Psoas muscle (tissue), 7 donors: ENCODE measurements at regions not wholly inside any gene's neighbourhood (a gene's known extent, or its start where the extent isn't known, plus 50 kb on each side); places are given as distances from the start of the nearest gene placed in this dataset.

Source experiments
- ATAC-seq, 4 donors: fragments of 200-7000 bp; cut with Tn5 transposase; one replicate each; pipeline ENCODE4 v1.9.1; 2020; ENCODE audit warnings: moderate library complexity in 3 of 4, mild to moderate bottlenecking in 2 of 4
- DNase-seq, 2 donors: peaks; one replicate each; pipeline ENCODE4 v3.0.0-alpha.2; 2020
- H3K27ac ChIP-seq: fragments of 200-600 bp; one replicate; pipeline ENCODE4 v1.8.0; 2022
- H3K27me3 ChIP-seq, 3 donors: fragments of 200-600 bp in 1 of 3; one replicate each; pipeline versions ENCODE4 v1.6.1 to v1.8.0; 2013 to 2022; ENCODE audit warnings: low read length in 2 of 3, mild to moderate bottlenecking in 2 of 3, moderate library complexity in 1 of 3; ENCODE audit not compliant: insufficient read depth in 3 of 3
- H3K36me3 ChIP-seq, 2 donors: fragments of 200-600 bp in 1 of 2; one replicate each; pipeline versions ENCODE4 v1.6.1 to v1.8.0; 2013 to 2022; ENCODE audit warnings: low read depth in 1 of 2, mild to moderate bottlenecking in 1 of 2, moderate library complexity in 1 of 2; ENCODE audit not compliant: insufficient read depth in 1 of 2
- H3K4me1 ChIP-seq: fragments of 200-600 bp; one replicate; pipeline ENCODE4 v1.8.0; 2022
- H3K4me3 ChIP-seq: fragments of 200-600 bp; one replicate; pipeline ENCODE4 v1.8.0; 2022; ENCODE audit warnings: mild to moderate bottlenecking
- H3K9me3 ChIP-seq: fragments of 200-600 bp; one replicate; pipeline ENCODE4 v1.8.0; 2022
- CTCF ChIP-seq: fragments of 200-600 bp; IDR thresholded peaks from one replicate; pipeline ENCODE4 v1.8.0; 2022; ENCODE audit warnings: antibody characterized with exemption
- WGBS, 3 donors: extraction: QIAGEN DNeasy Blood & Tissue Kit; methylation state at CpG; one replicate each; pipeline versions ENCODE4 v1.1.6 to v1.1.7; 2013; 5-methylcytosine and 5-hydroxymethylcytosine counted together
- intact Hi-C, 2 donors: fragments of 100-400 bp; cut with DNase I; formaldehyde crosslinking; loops; one replicate each; pipeline versions ENCODE4 v1.11.0 to v1.14.2; 2022
- donor health status: healthy with polysubstance abuse.
- donor health status: DM: no; HTN: no; CAD: no; lungs with moderate emphysema.
- donor health status: Bipolar disorder and iron deficiency.
- donor health status: healthy.
- donor health status: DM: yes; HTN: yes; CAD: no.
- donor health status: DM: no; HTN: no; CAD: no.
- donor health status: DM: yes; HTN: yes; CAD: no.

DNA sequence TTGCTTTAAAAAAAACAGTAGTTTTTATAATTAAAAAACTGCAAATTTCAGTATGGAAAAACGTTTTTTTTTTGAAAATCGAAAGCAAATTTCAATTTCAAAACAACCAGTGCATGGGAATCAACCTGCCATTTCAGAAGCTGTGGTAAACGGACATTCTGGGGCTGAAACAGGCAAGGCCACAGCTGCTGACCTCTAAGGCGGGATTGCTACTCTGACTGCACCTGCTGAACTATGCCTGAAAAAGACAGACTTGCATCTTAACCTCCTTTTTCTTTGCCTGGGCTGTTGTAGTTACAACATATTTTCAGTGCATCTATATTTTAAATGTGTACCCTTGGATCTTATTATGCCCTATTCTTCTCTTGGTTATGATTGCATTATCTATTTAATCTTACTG, 303.0 kb upstream of the SP8 start:
- ATAC-seq (no peak), DNase-seq (no peak)
- Histone ChIP-seq H3K27ac (no peak overlapping the region), H3K9me3 (no peaks in the 10 kb centered on the region), H3K4me3 (no peak overlapping the region), H3K36me3 (no peaks in the 10 kb centered on the region), H3K4me1 (no peaks in the 10 kb centered on the region), H3K27me3 (peaks cover 0 to 2% (median 1%) of the 10 kb centered on the region in 3 donors)
- TF ChIP-seq CTCF: no peak
- WGBS, 3 donors: 42 to 47% (median 47%) methylated on average over 4 of the region's 4 CpGs
- intact Hi-C loops: no loop called here

DNA sequence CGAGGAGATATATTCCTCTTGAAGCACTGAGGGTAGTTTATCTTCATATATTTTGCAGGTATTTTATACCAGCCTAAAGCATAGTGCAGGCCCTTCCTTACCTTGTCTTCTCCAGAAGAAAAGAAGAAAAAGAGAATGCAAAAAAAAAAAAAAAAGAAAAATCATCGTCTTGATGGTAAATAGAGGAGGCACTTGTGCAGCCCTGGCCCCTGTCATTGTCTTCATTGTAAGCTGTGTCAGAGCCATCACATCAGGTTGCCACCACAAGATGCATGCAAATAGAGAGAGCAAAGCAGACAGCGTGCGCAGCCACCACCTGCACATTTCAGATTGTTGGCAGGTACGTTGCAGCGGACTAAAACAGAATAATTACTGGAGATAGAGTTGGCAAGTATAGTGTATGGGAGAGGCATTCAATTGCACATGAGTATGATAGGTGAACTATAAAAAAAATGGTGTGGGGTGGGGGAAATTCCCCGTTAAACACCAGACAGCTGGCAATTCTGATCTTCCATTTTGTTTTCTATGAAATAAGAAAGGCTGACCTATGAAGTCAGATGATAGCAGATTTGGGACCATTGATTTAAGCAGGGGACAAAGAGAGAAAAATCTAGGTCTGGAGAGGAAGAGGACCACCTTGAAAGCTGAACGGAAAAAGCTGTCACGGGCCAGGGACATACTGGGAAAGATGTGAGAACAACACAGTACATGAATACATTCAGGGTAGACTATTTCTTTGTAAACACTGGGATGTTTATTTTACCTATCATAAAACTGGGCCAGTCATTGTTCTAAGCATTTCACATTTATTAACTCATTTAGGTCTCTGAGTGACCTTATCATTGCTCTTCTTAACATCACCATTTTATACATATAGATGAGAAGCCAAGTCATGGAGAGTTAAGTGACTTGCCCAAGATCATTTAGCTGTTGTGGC, 306.3 kb upstream of the SP8 start:
- Histone ChIP-seq H3K27me3 (peaks cover 0 to 2% (median 0%) of the 10 kb centered on the region in 3 donors), H3K4me1 (no peaks in the 10 kb centered on the region), H3K27ac (no peak overlapping the region), H3K9me3 (no peaks in the 10 kb centered on the region), H3K4me3 (no peak overlapping the region), H3K36me3 (no peaks in the 10 kb centered on the region)
- 82 to 88% (median 83%) methylated on average over 9 of the region's 9 CpGs for WGBS, 3 donors
- no peak for DNase-seq
- no peak for ATAC-seq
- intact Hi-C loops: no loop called here
- TF ChIP-seq CTCF: no peak

GRCh38 chr7:21094589-21094988, 307.9 kb upstream of the SP8 start:
- Histone ChIP-seq H3K4me1 (no peaks in the 10 kb centered on the region), H3K9me3 (no peaks in the 10 kb centered on the region), H3K27ac (no peak overlapping the region), H3K4me3 (no peak overlapping the region), H3K27me3 (peaks cover 0 to 2% (median 0%) of the 10 kb centered on the region in 3 donors), H3K36me3 (no peaks in the 10 kb centered on the region)
- ATAC-seq: no peak
- no peak for DNase-seq
- intact Hi-C loops: no loop called here
- no peak for TF ChIP-seq CTCF

GRCh38 chr7:21099432-21099831, 312.7 kb upstream of the SP8 start:
- Histone ChIP-seq H3K27me3 (no peaks in the 10 kb centered on the region), H3K4me1 (no peaks in the 10 kb centered on the region), H3K9me3 (no peaks in the 10 kb centered on the region), H3K27ac (no peak overlapping the region), H3K4me3 (no peak overlapping the region), H3K36me3 (no peaks in the 10 kb centered on the region)
- 60 to 72% (median 67%) methylated on average over 1 of the region's 1 CpG for WGBS, 3 donors
- no peak for DNase-seq
- TF ChIP-seq CTCF: no peak
- intact Hi-C loops: no loop called here
- ATAC-seq: no peak

- Histone ChIP-seq H3K27ac (no peak overlapping the region), H3K4me3 (no peak overlapping the region), H3K27me3 (no peaks in the 10 kb centered on the region), H3K9me3 (no peaks in the 10 kb centered on the region), H3K36me3 (no peaks in the 10 kb centered on the region), H3K4me1 (no peaks in the 10 kb centered on the region)
- intact Hi-C loops: no loop called here
- TF ChIP-seq CTCF: no peak
- ATAC-seq (no peak), DNase-seq (no peak)
These were observed 313.3 kb upstream of the SP8 start for GRCh38 chr7:21099955-21100354.
